Central memory CD8-positive, alpha-beta T cell (primary cell): ENCODE measurements at regions not wholly inside any gene's neighbourhood (a gene's known extent, or its start where the extent isn't known, plus 50 kb on each side); places are given as distances from the start of the nearest gene placed in this dataset.

Experiments used
- ATAC-seq: fragments of 150-1000 bp; cut with Tn5 transposase; replicated peaks from 2 replicates; pipeline ENCODE4 v1.10.0; 2022; ENCODE audit warnings: mild to moderate bottlenecking, moderate FRiP score, moderate number of reproducible peaks; ENCODE audit not compliant: poor library complexity, severe bottlenecking; ENCODE audit errors: extremely low read depth
- DNase-seq, 2 donors: peaks; one replicate each; pipeline ENCODE4 v3.0.0; 2021; ENCODE audit warnings: low spot score in 2 of 2
- H3K27ac Mint-ChIP-seq: one replicate; pipeline ENCODE4 v1.8.0; 2022; ENCODE audit warnings: low read depth, mild to moderate bottlenecking, moderate library complexity, mixed read lengths
- H3K27me3 Mint-ChIP-seq: one replicate; pipeline ENCODE4 v1.8.0; 2022; ENCODE audit warnings: mixed read lengths
- H3K36me3 Mint-ChIP-seq: one replicate; pipeline ENCODE4 v1.8.0; 2022; ENCODE audit warnings: mild to moderate bottlenecking, moderate library complexity, mixed read lengths; ENCODE audit not compliant: insufficient read depth
- H3K4me1 Mint-ChIP-seq: one replicate; pipeline ENCODE4 v1.8.0; 2022; ENCODE audit warnings: mixed read lengths
- H3K4me3 Mint-ChIP-seq: one replicate; pipeline ENCODE4 v1.8.0; 2022; ENCODE audit warnings: mild to moderate bottlenecking, moderate library complexity, mixed read lengths
- H3K9me3 Mint-ChIP-seq: one replicate; pipeline ENCODE4 v1.8.0; 2022; ENCODE audit warnings: mixed read lengths

- no peak for DNase-seq
- Mint-ChIP-seq H3K36me3 (no peaks in the 10 kb centered on the region), H3K9me3 (peaks cover 24% of the 10 kb centered on the region), H3K27me3 (no peaks in the 10 kb centered on the region), H3K4me3 (no peak overlapping the region), H3K27ac (no peak overlapping the region), H3K4me1 (no peaks in the 10 kb centered on the region)
- no peak for ATAC-seq
These were observed 676.8 kb downstream of the DNAJB9 start for GRCh38 chr7:109246330-109247077.

GRCh38 chr7:109256762-109257560, 687.3 kb downstream of the DNAJB9 start:
- no peak overlapping the region for H3K4me3 Mint-ChIP-seq
- H3K36me3 Mint-ChIP-seq = peaks cover 2% of the 10 kb centered on the region
- no peak for DNase-seq
- H3K27me3 Mint-ChIP-seq = no peaks in the 10 kb centered on the region
- peaks cover 5% of the 10 kb centered on the region for H3K9me3 Mint-ChIP-seq
- no peak overlapping the region for H3K27ac Mint-ChIP-seq
- H3K4me1 Mint-ChIP-seq = no peaks in the 10 kb centered on the region
- no peak for ATAC-seq

DNA sequence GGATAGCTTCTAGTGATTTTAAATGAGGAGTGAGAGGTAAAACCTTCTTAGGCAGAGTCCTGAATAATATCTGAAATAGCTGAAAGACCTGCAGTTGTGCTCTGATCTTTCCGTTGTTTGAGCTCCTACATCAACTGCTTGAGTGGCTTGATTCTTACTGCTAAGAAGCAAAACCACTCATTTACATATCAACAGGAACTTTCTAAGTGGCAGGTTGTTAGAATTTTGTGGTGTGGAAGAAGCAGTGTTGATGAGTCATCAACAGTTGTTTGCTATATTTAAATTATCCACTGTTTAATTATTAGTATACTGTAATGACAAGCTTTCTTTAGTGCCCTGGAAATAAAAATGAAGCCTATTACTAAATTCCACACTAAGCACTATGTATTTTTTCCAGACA, 689.5 kb downstream of the DNAJB9 start:
- H3K27ac Mint-ChIP-seq = no peak overlapping the region
- H3K9me3 Mint-ChIP-seq = peaks cover 10% of the 10 kb centered on the region
- DNase-seq (no peak), ATAC-seq (no peak)
- H3K36me3 Mint-ChIP-seq = peaks cover 2% of the 10 kb centered on the region
- H3K4me3 Mint-ChIP-seq = no peak overlapping the region
- H3K4me1 Mint-ChIP-seq = no peaks in the 10 kb centered on the region
- H3K27me3 Mint-ChIP-seq = no peaks in the 10 kb centered on the region

- Mint-ChIP-seq H3K27ac (no peak overlapping the region), H3K9me3 (peaks cover 10% of the 10 kb centered on the region), H3K27me3 (no peaks in the 10 kb centered on the region), H3K36me3 (peaks cover 2% of the 10 kb centered on the region), H3K4me1 (no peaks in the 10 kb centered on the region), H3K4me3 (no peak overlapping the region)
- DNase-seq (no peak), ATAC-seq (no peak)
These were observed 692.1 kb downstream of the DNAJB9 start for GRCh38 chr7:109261781-109262180.

GRCh38 chr7:109266610-109267009, 696.9 kb downstream of the DNAJB9 start:
- Mint-ChIP-seq H3K9me3 (peaks cover 27% of the 10 kb centered on the region), H3K4me3 (no peak overlapping the region), H3K27me3 (no peaks in the 10 kb centered on the region), H3K4me1 (no peaks in the 10 kb centered on the region), H3K27ac (no peak overlapping the region), H3K36me3 (no peaks in the 10 kb centered on the region)
- ATAC-seq (no peak), DNase-seq (no peak)

DNA sequence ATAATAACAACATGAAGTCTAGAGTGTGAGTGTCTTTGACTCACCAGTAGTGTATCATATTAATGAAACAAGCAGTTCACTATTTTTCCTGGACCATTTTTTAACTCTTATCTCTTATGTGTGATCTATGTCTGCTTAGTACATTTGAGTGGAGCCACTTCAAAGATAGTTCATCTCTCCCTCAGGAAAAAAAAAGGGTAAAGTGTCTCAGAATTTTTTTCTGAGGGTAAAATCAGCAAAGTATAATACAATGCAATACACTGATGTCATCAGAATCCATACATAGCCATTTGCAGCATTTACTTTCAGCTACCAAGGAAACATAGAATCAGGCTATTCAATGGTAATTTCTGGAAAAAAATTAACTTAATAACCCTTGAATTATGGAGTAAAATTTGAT, 706.7 kb downstream of the DNAJB9 start:
- Mint-ChIP-seq H3K27ac (no peak overlapping the region), H3K36me3 (no peaks in the 10 kb centered on the region), H3K4me1 (no peaks in the 10 kb centered on the region), H3K27me3 (no peaks in the 10 kb centered on the region), H3K4me3 (no peak overlapping the region), H3K9me3 (peaks cover 18% of the 10 kb centered on the region)
- DNase-seq (no peak), ATAC-seq (no peak)

DNA sequence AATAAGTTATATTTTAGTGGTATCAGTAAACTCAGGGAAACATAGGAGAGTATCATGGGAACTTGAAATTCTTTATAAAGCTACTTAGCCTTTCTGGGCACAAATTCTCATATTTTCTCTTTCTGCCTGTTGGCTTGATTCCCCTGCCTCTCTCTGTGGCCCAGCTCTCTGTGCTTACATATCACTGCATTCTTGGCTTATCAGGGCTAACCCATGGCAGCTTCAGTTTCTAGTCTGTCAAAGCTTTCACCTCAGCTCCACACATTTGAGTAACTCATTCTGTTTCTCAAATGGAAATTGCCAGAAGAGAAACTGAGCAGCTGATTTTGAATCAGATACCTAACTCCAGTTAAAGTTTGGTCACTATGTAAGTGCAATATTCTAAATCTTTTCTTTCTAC, 713.1 kb downstream of the DNAJB9 start:
- no peaks in the 10 kb centered on the region for H3K36me3 Mint-ChIP-seq
- no peak overlapping the region for H3K4me3 Mint-ChIP-seq
- no peaks in the 10 kb centered on the region for H3K27me3 Mint-ChIP-seq
- ATAC-seq (no peak), DNase-seq (no peak)
- peaks cover 26% of the 10 kb centered on the region for H3K9me3 Mint-ChIP-seq
- H3K27ac Mint-ChIP-seq = no peak overlapping the region
- no peaks in the 10 kb centered on the region for H3K4me1 Mint-ChIP-seq

DNA sequence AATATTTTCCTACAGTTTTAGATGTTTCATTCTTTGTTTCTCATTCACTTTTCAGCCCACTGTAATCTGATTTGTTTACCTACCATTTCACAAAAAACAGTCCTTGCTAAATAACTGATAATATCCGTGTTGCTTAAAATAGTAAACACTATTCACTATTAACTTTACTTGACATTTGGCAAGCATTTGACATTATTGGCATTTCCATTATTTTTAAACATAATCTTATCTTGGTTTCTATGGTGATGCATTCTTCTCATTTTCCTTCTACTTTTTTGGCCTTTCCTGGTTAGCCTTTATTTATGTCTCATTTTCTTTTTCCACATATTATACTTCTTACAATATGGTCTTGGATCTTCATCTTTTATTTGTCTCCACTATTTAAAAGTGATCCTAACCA, 715.3 kb downstream of the DNAJB9 start:
- H3K4me3 Mint-ChIP-seq = no peak overlapping the region
- no peak for DNase-seq
- no peaks in the 10 kb centered on the region for H3K27me3 Mint-ChIP-seq
- H3K4me1 Mint-ChIP-seq = no peaks in the 10 kb centered on the region
- no peak for ATAC-seq
- H3K9me3 Mint-ChIP-seq = peaks cover 32% of the 10 kb centered on the region
- no peak overlapping the region for H3K27ac Mint-ChIP-seq
- no peaks in the 10 kb centered on the region for H3K36me3 Mint-ChIP-seq

DNA sequence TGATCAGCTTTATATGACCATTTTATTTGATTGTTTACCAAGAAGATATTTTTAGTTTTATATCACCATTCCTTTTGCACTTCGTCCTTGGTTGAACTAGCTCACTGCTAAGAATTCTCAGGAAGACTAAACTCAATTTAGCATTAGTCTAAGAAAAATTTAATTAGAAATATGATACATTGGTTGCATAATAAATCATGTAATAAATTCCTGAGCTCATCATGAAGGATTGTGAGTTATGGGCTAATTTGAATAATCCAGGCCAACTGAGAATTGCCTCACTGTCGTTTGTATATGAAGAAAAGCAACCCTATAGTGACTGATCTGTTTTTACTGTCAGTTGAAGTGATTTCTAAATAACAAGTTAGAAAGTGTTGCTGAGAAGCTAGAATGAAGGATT, 725.5 kb downstream of the DNAJB9 start:
- ATAC-seq = no peak
- no peak for DNase-seq
- Mint-ChIP-seq H3K27ac (no peak overlapping the region), H3K27me3 (no peaks in the 10 kb centered on the region), H3K36me3 (no peaks in the 10 kb centered on the region), H3K4me3 (no peak overlapping the region), H3K4me1 (no peaks in the 10 kb centered on the region), H3K9me3 (no peaks in the 10 kb centered on the region)

DNA sequence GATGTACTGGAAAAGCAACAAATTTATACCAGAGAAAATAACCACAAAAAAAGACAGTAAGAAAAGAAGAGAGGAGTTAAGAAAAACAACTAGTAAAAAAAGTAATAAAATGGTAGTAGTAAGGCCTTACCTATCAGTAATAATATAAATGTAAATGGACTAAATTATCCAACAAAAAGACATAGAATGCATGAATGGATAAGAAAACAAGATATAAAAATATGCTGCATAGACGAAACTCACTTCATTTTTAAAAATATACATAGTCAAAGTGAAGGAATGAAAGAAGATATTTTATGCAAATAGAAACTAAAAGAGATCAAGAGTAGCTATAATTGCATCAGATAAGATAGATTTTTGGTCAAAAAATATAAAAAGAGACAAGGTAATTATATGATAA, 739.1 kb downstream of the DNAJB9 start:
- Mint-ChIP-seq H3K36me3 (no peaks in the 10 kb centered on the region), H3K27ac (no peak overlapping the region), H3K4me3 (no peak overlapping the region), H3K27me3 (no peaks in the 10 kb centered on the region), H3K4me1 (no peaks in the 10 kb centered on the region), H3K9me3 (peaks cover 23% of the 10 kb centered on the region)
- ATAC-seq (no peak), DNase-seq (no peak)

DNA sequence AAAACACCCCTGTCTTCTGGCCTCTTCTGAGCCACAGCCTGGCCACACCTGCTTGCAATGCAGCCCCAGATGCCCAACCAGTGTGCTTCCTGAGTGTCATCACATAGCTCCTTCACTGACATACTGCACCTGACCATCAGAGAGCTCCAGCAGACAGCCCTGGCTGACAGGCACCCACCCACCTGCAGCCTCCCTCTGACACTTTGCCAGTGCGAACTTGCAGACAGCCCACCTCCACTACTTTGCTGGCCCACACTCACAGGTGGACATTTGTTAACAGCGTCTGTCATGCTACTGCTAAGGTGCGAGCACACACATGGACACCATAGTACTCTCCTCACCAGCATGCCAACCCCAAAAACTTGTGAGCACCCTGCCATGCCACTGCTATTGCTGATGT, 740.1 kb downstream of the DNAJB9 start:
- no peaks in the 10 kb centered on the region for H3K4me1 Mint-ChIP-seq
- H3K27me3 Mint-ChIP-seq = no peaks in the 10 kb centered on the region
- H3K9me3 Mint-ChIP-seq = peaks cover 23% of the 10 kb centered on the region
- no peak overlapping the region for H3K27ac Mint-ChIP-seq
- no peak overlapping the region for H3K4me3 Mint-ChIP-seq
- ATAC-seq (no peak), DNase-seq (no peak)
- H3K36me3 Mint-ChIP-seq = no peaks in the 10 kb centered on the region

GRCh38 chr7:109318136-109318535, 748.5 kb downstream of the DNAJB9 start:
- ATAC-seq = no peak
- H3K9me3 Mint-ChIP-seq = no peaks in the 10 kb centered on the region
- H3K4me3 Mint-ChIP-seq = no peak overlapping the region
- H3K36me3 Mint-ChIP-seq = no peaks in the 10 kb centered on the region
- H3K4me1 Mint-ChIP-seq = no peaks in the 10 kb centered on the region
- DNase-seq = no peak
- H3K27ac Mint-ChIP-seq = no peak overlapping the region
- no peaks in the 10 kb centered on the region for H3K27me3 Mint-ChIP-seq

- Mint-ChIP-seq H3K4me3 (no peak overlapping the region), H3K27ac (no peak overlapping the region), H3K4me1 (no peaks in the 10 kb centered on the region), H3K9me3 (no peaks in the 10 kb centered on the region), H3K36me3 (no peaks in the 10 kb centered on the region), H3K27me3 (no peaks in the 10 kb centered on the region)
- no peak for ATAC-seq
- no peak for DNase-seq
These were observed 753.2 kb downstream of the DNAJB9 start for GRCh38 chr7:109322833-109323232.
